ENCODE measurements at regions not wholly inside any gene's neighbourhood (a gene's known extent, or its start where the extent isn't known, plus 50 kb on each side); places are given as distances from the start of the nearest gene placed in this dataset.

- no peak for DNase-seq
Observed at GRCh38 chr6:15871276-15871675, 208.4 kb upstream of the DTNBP1 start.

GRCh38 chr6:15870333-15871043, 207.7 kb upstream of the DTNBP1 start:
- DNase-seq: peak; percentile 61

- DNase-seq: no peak
Observed at GRCh38 chr6:15864708-15865062, 201.9 kb upstream of the DTNBP1 start.

GRCh38 chr6:15864038-15864707, 201.3 kb upstream of the DTNBP1 start:
- DNase-seq: no peak

GRCh38 chr6:15862810-15863209, 200.0 kb upstream of the DTNBP1 start:
- no peak for DNase-seq

- DNase-seq: no peak
Observed at GRCh38 chr6:15861486-15861885, 198.7 kb upstream of the DTNBP1 start.

GRCh38 chr6:15854826-15855710, 192.2 kb upstream of the DTNBP1 start:
- peak; percentile 18 for DNase-seq

- no peak for DNase-seq
Observed at GRCh38 chr6:15854378-15854777, 191.6 kb upstream of the DTNBP1 start.

- DNase-seq: no peak
Observed at GRCh38 chr6:15853259-15853658, 190.4 kb upstream of the DTNBP1 start.

- DNase-seq: no peak
Observed at GRCh38 chr6:15852289-15852688, 189.5 kb upstream of the DTNBP1 start.

GRCh38 chr6:15849395-15849794, 186.6 kb upstream of the DTNBP1 start:
- no peak for DNase-seq

- no peak for DNase-seq
Observed at GRCh38 chr6:15845492-15845891, 182.7 kb upstream of the DTNBP1 start.

- DNase-seq: no peak
Observed at GRCh38 chr6:15843764-15844163, 180.9 kb upstream of the DTNBP1 start.

- no peak for DNase-seq
Observed at GRCh38 chr6:15843226-15843625, 180.4 kb upstream of the DTNBP1 start.

- peak; percentile 18 for DNase-seq
Observed at GRCh38 chr6:15842727-15843117, 179.9 kb upstream of the DTNBP1 start.

GRCh38 chr6:15841937-15842726, 179.3 kb upstream of the DTNBP1 start:
- DNase-seq: no peak

GRCh38 chr6:15839969-15840541, 177.2 kb upstream of the DTNBP1 start:
- DNase-seq: no peak

GRCh38 chr6:15837205-15837604, 174.4 kb upstream of the DTNBP1 start:
- DNase-seq: no peak

GRCh38 chr6:15832841-15833240, 170.0 kb upstream of the DTNBP1 start:
- no peak for DNase-seq

GRCh38 chr6:15829156-15829555, 166.3 kb upstream of the DTNBP1 start:
- peak; percentile 15 for DNase-seq

- no peak for DNase-seq
Observed at GRCh38 chr6:15827496-15828255, 164.8 kb upstream of the DTNBP1 start.

- no peak for DNase-seq
Observed at GRCh38 chr6:15826814-15827318, 164.0 kb upstream of the DTNBP1 start.

Data from fibroblast of skin of right quadriceps (primary cell).